Activated T-cell treated with anti-CD3 and anti-CD28 coated beads, Interleukin-2, amount 50 U/mL, for 24 hours (primary cell): ENCODE measurements at regions not wholly inside any gene's neighbourhood (a gene's known extent, or its start where the extent isn't known, plus 50 kb on each side); places are given as distances from the start of the nearest gene placed in this dataset.
"Not testable (repeated sequence)": the region's sequence is repeated elsewhere in the genome, so short reads cannot be mapped to it uniquely, and the experiment has no call there.

Experiments
- DNase-seq: peaks from one replicate; pipeline ENCODE4 v3.0.0-alpha.2; 2020
- H3K27ac Mint-ChIP-seq: 2 replicates; pipeline ENCODE4 v1.8.0; 2020; ENCODE audit warnings: mild to moderate bottlenecking, mixed read lengths
- H3K27me3 Mint-ChIP-seq: 2 replicates; pipeline ENCODE4 v1.8.0; 2020; ENCODE audit warnings: mixed read lengths
- H3K36me3 Mint-ChIP-seq: 2 replicates; pipeline ENCODE4 v1.8.0; 2020; ENCODE audit warnings: low read depth, mixed read lengths
- H3K4me1 Mint-ChIP-seq: 2 replicates; pipeline ENCODE4 v1.8.0; 2020; ENCODE audit warnings: low read depth, mixed read lengths
- H3K4me3 Mint-ChIP-seq: 2 replicates; pipeline ENCODE4 v1.8.0; 2020; ENCODE audit warnings: mild to moderate bottlenecking, moderate library complexity, mixed read lengths
- H3K9me3 Mint-ChIP-seq: 2 replicates; pipeline ENCODE4 v1.8.0; 2020; ENCODE audit warnings: mixed read lengths

DNA sequence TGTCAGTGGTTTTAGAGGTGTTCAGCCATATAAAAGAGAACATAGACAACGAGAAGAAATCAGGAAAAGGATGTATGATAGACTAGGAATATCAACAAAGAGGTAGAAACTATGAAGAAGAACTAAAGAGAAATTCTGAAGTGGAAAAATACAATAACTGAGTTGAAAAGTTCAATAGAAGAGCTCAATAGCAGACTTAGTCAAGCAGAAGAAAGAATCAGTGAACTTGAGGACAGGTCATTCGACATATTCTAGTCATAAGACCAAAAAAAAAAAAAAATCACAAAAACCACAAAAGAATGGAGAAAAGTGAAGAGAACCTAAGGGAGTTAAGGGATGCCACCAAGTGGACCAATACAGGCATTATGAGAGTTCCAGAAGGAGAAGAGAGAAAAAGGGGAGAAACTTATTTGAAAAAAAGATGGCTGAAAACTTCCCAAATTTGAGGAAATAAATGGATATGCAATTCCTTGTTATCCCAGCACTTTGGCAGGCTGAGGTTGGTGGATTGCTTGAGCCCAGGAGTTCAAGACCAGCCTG is 321.2 kb downstream of the ABCC12 start:
- Mint-ChIP-seq H3K9me3 (peaks cover 26% of the 10 kb centered on the region), H3K27ac (no peak overlapping the region), H3K27me3 (no peaks in the 10 kb centered on the region), H3K4me1 (no peaks in the 10 kb centered on the region), H3K36me3 (no peaks in the 10 kb centered on the region), H3K4me3 (no peak overlapping the region)
- no peak for DNase-seq

DNA sequence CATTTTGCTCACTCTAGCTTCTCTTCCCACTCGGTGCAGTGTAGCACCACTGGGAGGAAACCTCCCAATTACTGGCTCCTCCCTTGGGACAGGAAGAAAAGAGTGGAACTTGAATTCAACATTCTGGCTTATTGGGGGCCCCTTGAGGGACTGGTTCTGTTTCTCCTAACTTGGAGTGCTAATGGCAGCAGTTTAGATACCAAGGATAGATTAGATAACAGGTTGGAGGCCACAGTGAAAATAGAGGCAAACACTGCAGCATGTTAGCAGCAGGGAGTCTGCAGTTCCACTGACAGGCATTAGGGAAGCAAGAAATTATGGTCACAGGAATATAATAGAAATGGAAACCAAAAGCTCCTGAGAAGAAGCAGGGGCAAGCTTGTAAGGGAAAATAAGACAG is 322.0 kb downstream of the ABCC12 start:
- Mint-ChIP-seq H3K4me1 (no peaks in the 10 kb centered on the region), H3K27ac (no peak overlapping the region), H3K27me3 (no peaks in the 10 kb centered on the region), H3K4me3 (no peak overlapping the region), H3K36me3 (no peaks in the 10 kb centered on the region), H3K9me3 (peaks cover 23% of the 10 kb centered on the region)
- DNase-seq: no peak

DNA sequence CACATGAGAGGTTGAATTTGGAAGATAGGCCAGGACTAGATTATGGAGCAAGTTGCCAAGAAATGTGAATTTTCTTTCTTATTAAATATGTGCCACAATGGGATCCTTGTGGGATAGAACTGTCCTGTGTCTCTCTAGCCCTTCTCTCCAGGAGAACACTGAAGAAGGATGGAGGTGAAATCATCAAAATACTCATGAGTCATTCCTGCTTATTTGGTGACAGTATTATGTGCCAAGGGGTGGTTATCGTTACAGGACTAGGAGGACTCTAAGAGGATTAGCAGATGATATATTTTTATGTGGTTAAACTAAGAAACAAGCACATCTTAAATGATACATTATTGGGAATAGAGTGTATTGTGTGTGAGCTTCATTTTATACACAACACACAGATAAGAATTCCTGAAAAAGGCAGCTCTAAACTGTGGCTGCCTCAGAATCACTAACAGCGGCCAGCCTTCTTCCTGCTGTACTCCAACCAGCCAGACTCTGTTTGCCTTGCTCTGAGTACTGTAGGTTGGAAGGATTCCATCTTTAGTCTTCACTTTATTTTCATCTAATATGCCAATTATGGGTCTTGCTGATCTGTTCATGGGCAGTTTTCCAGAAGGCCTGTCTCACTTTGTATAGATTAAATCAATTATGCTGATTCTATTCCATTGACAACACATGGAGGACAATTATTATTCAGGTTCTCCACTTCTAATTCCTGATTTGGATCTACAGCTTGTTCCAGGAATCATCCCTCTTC is 325.8 kb downstream of the ABCC12 start:
- DNase-seq: no peak
- Mint-ChIP-seq H3K27me3 (no peaks in the 10 kb centered on the region), H3K4me3 (no peak overlapping the region), H3K9me3 (peaks cover 32% of the 10 kb centered on the region), H3K4me1 (no peaks in the 10 kb centered on the region), H3K36me3 (no peaks in the 10 kb centered on the region), H3K27ac (no peak overlapping the region)

DNA sequence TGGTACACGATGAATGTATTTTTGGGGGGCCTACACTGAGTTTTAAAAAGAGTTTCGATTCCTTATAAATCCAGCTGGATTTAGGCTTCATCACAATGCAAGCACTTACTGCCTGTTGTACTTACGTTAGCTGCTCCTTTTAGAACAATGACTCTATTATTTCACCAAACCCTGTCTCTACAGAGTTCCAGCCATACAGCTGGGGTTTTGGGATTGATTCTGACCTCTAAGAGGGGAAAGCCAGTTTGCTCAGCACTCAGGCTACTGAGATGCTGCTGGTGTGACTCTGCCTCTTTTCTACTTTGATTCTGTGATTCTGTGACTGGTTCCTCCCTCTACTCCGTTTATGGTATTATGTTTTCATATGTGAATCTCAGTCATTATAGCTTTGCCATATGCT is 329.7 kb downstream of the ABCC12 start:
- Mint-ChIP-seq H3K9me3 (peaks cover 23% of the 10 kb centered on the region), H3K36me3 (no peaks in the 10 kb centered on the region), H3K4me3 (no peak overlapping the region), H3K4me1 (no peaks in the 10 kb centered on the region), H3K27me3 (no peaks in the 10 kb centered on the region), H3K27ac (no peak overlapping the region)
- no peak for DNase-seq

DNA sequence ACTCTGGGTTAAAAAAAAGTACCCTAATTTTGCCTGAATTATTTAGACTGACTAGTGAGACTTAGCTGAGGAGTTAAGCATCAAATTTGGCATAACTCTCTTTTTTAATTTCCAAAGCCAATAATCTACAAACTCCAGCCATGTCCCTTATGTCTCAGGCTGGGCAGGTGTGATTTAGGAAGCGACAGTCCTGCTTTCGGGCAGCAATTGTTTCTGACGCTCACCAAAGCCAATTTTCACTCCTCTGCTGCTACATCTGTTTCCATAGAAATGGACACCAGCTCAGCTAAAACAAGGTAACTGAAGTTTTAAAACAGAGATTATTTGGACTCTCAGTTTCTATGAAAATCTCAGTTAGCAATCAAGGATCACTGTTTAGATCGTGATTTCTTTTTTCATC is 338.7 kb downstream of the ABCC12 start:
- Mint-ChIP-seq H3K36me3 (no peaks in the 10 kb centered on the region), H3K9me3 (peaks cover 12% of the 10 kb centered on the region), H3K27me3 (peaks cover 11% of the 10 kb centered on the region), H3K4me1 (no peaks in the 10 kb centered on the region), H3K4me3 (no peak overlapping the region), H3K27ac (no peak overlapping the region)
- DNase-seq: no peak

DNA sequence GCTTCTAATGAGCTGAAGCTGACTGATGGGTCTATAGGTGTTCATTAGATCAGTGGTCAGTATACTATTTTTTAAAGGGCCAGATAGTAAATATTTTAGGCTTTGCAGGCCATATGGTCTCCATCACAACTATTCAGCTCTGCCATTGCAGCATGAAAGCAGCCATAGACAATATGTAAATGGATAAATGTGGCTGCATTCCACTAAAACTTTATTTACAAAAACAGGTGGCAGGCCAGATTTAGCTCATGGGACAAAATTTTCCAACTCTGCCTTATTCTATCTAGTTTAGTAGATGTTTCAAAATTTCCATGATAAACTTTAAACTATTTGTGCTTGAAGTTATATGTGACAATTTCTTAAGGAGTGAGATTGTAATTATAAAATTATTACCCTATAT is 339.3 kb downstream of the ABCC12 start:
- DNase-seq: no peak
- Mint-ChIP-seq H3K27me3 (peaks cover 11% of the 10 kb centered on the region), H3K4me3 (no peak overlapping the region), H3K4me1 (no peaks in the 10 kb centered on the region), H3K9me3 (peaks cover 16% of the 10 kb centered on the region), H3K27ac (no peak overlapping the region), H3K36me3 (no peaks in the 10 kb centered on the region)

DNA sequence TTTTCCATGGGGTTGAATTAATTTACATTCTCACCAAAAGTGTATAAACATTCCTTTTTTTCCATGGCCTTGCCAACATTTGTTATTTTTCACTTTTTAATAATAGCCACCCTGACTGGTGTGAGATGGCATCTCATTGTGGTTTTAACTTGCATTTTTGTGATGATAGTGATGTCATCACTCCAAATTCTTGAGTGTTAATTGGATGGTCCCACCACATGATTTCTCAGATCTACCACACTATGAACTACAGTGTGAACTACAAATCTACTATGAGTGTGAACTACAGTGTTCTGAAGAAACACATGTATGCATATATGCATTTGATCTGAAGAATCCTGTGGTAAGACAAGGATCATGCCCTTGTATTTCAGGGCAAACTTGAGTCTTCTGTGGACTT is 340.1 kb downstream of the ABCC12 start:
- Mint-ChIP-seq H3K9me3 (peaks cover 16% of the 10 kb centered on the region), H3K36me3 (no peaks in the 10 kb centered on the region), H3K27me3 (peaks cover 11% of the 10 kb centered on the region), H3K27ac (no peak overlapping the region), H3K4me3 (no peak overlapping the region), H3K4me1 (no peaks in the 10 kb centered on the region)
- DNase-seq: no peak

DNA sequence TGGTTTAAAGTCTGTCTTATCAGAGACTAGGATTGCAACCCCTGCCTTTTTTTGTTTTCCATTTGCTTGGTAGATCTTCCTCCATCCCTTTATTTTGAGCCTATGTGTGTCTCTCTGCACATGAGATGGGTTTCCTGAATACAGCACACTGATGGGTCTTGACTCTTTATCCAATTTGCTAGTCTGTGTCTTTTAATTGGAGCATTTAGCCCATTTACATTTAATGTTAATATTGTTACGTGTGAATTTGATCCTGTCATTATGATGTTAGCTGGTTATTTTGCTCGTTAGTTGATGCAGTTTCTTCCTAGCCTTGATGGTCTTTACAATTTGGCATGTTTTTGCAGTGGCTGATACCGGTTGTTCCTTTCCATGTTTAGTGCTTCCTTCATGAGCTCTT is 344.0 kb downstream of the ABCC12 start:
- H3K36me3 Mint-ChIP-seq, H3K27ac Mint-ChIP-seq, H3K4me3 Mint-ChIP-seq, H3K4me1 Mint-ChIP-seq, DNase-seq, H3K27me3 Mint-ChIP-seq: not testable (repeated sequence)
- H3K9me3 Mint-ChIP-seq: peaks cover 16% of the 10 kb centered on the region

DNA sequence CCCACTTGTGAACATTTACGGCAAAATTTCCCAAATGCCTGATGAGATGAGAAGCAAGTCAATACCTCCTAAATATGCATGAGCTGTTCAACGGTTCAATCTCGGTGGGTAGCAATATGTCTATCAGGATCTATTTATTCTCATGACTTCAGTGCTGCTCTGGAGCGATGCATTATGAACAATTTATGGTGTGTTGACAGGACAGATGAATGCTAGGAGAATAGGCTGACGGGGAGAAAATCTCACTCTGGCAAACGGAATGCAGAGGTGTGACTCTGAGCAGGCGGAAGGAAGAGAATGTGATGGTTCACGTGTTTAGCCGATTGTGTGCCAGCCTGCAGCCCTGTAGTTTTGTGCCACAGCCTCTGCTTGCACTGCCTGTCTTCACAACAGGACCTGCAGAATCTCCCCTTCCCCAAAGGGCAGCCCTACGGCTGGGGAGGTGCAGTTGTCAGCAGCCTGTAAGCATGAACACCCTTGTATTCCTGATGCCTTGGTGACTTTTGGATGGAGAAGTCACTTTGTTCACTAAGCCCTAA is 345.2 kb downstream of the PHKB start:
- no peaks in the 10 kb centered on the region for H3K4me1 Mint-ChIP-seq
- no peaks in the 10 kb centered on the region for H3K36me3 Mint-ChIP-seq
- no peaks in the 10 kb centered on the region for H3K9me3 Mint-ChIP-seq
- H3K27ac Mint-ChIP-seq: no peak overlapping the region
- H3K27me3 Mint-ChIP-seq: no peaks in the 10 kb centered on the region
- no peak for DNase-seq
- H3K4me3 Mint-ChIP-seq: no peak overlapping the region

DNA sequence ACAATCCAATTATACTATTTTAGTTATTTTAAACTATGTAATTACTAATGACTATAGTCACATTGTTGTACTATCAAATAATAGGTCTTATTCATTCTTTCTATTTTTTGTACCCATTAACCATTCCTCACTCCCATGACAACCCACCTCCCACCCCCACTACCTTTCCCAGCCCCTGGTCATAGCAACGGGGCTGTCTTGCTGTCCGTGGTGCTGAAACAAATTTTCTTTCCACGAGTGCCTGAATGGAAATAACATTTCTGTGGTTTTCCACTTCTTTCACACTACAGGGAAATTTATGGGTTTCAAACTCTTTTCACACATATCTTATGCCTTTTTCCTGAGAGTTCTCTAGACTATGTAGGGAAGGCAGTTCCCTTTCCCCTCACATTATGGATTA is 326.6 kb downstream of the PHKB start:
- Mint-ChIP-seq H3K27me3 (peaks cover 3% of the 10 kb centered on the region), H3K27ac (no peak overlapping the region), H3K4me1 (no peaks in the 10 kb centered on the region), H3K4me3 (no peak overlapping the region), H3K9me3 (peaks cover 5% of the 10 kb centered on the region), H3K36me3 (no peaks in the 10 kb centered on the region)
- DNase-seq: no peak

DNA sequence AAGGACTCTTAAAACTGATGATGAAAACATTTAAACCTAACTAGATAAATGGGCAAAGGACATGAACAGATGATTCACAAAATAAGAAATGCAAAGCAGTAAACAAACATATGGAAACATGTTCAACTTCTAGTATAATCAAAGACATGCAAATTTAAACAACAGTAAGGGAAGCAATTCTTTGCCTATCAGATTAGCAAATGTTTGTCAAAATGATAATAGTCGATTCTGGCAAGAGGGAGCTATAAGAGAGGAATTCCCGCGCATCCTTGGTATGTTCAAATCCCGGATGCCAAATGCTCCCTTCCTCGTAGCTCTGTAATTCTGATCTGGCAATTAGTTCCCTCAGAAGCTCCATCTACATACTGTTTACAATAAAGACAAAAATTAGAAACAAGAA is 320.5 kb downstream of the PHKB start:
- no peaks in the 10 kb centered on the region for H3K9me3 Mint-ChIP-seq
- no peak overlapping the region for H3K27ac Mint-ChIP-seq

DNA sequence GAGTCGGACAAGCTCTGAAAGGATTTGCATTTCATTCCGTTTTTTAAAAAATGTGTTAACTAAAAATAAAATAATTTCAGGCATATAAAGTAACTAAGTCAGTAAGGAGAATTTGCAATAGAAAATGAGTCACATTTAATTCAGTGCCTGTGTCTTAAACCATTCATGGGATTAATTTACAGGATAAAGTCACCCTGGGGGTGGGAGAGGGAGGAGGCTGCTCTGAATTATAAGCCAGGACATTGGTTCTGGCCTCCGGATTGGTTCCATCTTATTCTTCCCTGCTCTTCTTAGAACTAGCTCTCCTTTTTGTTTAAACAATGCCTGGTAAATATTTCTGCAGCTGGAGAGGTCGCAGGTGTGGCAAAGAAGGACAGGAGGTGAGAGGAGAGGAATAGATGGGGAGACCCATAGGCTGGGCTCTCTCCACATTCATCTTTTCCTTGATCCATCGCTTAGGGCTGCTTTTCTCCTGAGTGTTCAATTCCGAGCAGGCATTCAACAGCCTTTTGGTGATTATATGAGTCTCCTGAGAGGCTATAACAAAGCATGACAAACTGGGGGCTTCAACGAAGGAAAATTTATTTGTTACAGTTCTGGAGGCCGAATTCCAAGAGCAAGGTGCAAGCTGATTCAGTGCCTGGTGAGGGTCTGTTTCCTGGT is 319.2 kb downstream of the PHKB start:
- DNase-seq: no peak
- Mint-ChIP-seq H3K4me3 (no peak overlapping the region), H3K27me3 (peaks cover 7% of the 10 kb centered on the region), H3K4me1 (peaks cover 10% of the 10 kb centered on the region), H3K36me3 (no peaks in the 10 kb centered on the region), H3K9me3 (no peaks in the 10 kb centered on the region), H3K27ac (no peak overlapping the region)

More for the DNA sequence above, 320.5 kb downstream of the PHKB start:
- DNase-seq: no peak
- Mint-ChIP-seq H3K4me1 (peaks cover 10% of the 10 kb centered on the region), H3K36me3 (no peaks in the 10 kb centered on the region), H3K4me3 (no peak overlapping the region), H3K27me3 (peaks cover 3% of the 10 kb centered on the region)

DNA sequence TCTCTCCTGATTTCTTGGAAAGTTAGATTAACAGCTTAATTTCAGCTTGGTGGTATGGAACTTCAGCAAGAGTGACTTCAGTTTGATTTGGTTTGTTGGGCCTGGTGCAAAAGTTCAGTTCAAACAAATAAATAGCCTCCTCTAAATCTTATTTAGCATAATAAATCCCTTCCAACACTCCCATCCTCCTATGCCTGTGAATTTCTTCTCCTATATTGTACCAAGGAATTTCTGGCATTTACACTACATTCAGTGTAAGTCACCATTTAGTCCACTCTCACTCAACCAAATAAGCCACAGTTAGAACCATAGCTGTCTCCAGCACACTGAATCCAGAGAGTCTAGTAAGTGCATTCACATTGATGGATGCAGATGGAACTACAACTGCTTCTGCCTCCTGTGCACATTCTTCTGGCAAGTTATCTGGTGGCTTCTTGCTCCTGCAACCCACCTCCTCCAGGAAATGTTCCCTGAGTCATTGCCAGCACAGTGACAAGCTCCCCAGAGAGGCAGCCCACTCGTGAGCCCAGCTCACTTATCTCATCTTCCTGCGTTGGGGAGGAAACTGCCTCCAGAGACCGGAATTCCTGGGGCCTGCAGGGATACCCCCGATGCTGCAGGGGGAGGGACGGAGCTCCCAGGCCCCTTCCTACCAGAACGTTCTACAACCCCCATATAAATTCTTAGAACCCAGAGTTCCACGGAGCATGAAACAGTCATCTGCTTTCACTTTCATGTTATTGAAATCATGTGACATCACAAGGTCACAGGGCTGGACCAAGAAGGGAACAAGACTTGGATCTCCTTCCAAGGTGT is 318.3 kb downstream of the PHKB start:
- Mint-ChIP-seq H3K9me3 (no peaks in the 10 kb centered on the region), H3K4me1 (peaks cover 10% of the 10 kb centered on the region), H3K36me3 (no peaks in the 10 kb centered on the region), H3K27ac (peak overlapping the region; percentile 78), H3K4me3 (peak overlapping the region; percentile 69), H3K27me3 (peaks cover 8% of the 10 kb centered on the region)
- peak; percentile 43 for DNase-seq

DNA sequence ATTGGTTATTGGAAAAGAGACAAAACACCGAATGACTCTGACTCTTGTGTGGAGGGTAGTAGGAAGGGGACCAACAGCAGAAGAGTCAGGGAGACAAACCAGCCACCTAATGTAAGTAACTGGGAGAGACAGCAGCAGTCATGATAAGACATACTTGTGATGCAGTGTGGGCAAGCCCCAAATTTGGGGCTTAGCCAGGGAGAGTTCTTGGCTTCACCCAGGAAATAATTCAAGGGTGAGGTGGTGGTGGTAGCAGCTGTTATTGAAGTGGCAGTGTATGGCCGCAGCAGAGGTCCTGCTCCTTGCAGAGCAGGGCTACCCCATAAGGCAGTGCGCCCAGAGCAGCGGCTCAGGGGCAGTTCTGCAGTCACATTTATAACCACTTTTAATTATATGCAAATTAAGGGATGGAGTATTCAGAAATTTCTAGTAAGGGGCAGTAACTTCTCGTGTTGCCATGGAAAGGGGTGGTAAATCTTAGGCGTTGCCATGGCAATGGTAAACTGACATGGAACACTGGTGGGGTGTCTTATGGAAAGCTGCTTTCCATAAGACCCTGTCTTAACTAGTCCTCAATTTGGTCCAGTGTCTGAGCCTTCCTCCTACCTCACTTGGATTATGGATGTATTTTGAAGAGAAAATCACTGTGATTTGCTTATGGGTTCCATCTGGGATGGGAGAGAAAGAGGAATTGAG is 317.1 kb downstream of the PHKB start:
- Mint-ChIP-seq H3K27me3 (peaks cover 5% of the 10 kb centered on the region), H3K36me3 (no peaks in the 10 kb centered on the region), H3K4me3 (no peak overlapping the region), H3K4me1 (peaks cover 10% of the 10 kb centered on the region), H3K27ac (no peak overlapping the region), H3K9me3 (no peaks in the 10 kb centered on the region)
- DNase-seq: no peak
